ENCODE measurements at regions not wholly inside any gene's neighbourhood (a gene's known extent, or its start where the extent isn't known, plus 50 kb on each side); places are given as distances from the start of the nearest gene placed in this dataset.

- no peak for DNase-seq
- H3K4me3 ChIP-seq = no peak overlapping the region
- H3K4me1 ChIP-seq = no peaks in the 10 kb centered on the region
- intact Hi-C loops (cut with DNase I) = no loop called here
- no peaks in the 10 kb centered on the region for H3K27me3 ChIP-seq
- no peak overlapping the region for H3K27ac ChIP-seq
- WGBS, 2 donors = 72% methylated on average over 4 of the region's 4 CpGs; no CpG with 5 or more reads in 1 of the 2 donors
- no peaks in the 10 kb centered on the region for H3K9me3 ChIP-seq
- H3K36me3 ChIP-seq = no peaks in the 10 kb centered on the region
- TF ChIP-seq CTCF (IDR thresholded peaks at IDR 0.05) (no peak), POLR2A (IDR thresholded peaks at IDR 0.05) (no peak)
These were observed 699.4 kb upstream of the FAM174A start for GRCh38 chr5:99835791-99836190.

GRCh38 chr5:99827136-99827535 is 708.0 kb upstream of the FAM174A start:
- H3K9me3 ChIP-seq = no peaks in the 10 kb centered on the region
- no peak overlapping the region for H3K4me3 ChIP-seq
- no peaks in the 10 kb centered on the region for H3K4me1 ChIP-seq
- TF ChIP-seq POLR2A (IDR thresholded peaks at IDR 0.05) (no peak), CTCF (IDR thresholded peaks at IDR 0.05) (no peak)
- no peak overlapping the region for H3K27ac ChIP-seq
- intact Hi-C loops (cut with DNase I) = no loop called here
- H3K36me3 ChIP-seq = no peaks in the 10 kb centered on the region
- H3K27me3 ChIP-seq = no peaks in the 10 kb centered on the region
- WGBS, 2 donors = 73 to 87% methylated on average over 2 of the region's 2 CpGs
- DNase-seq = no peak

GRCh38 chr5:99817796-99818195 is 717.4 kb upstream of the FAM174A start:
- Histone ChIP-seq H3K4me3 (no peak overlapping the region), H3K4me1 (no peaks in the 10 kb centered on the region), H3K36me3 (no peaks in the 10 kb centered on the region), H3K27me3 (no peaks in the 10 kb centered on the region), H3K9me3 (no peaks in the 10 kb centered on the region), H3K27ac (no peak overlapping the region)
- DNase-seq = no peak
- WGBS, 2 donors = 84 to 90% methylated on average over 14 of the region's 17 CpGs
- no peak for TF ChIP-seq POLR2A (IDR thresholded peaks at IDR 0.05)
- no peak for TF ChIP-seq CTCF (IDR thresholded peaks at IDR 0.05)
- intact Hi-C loops (cut with DNase I) = no loop called here

GRCh38 chr5:99814321-99815063 is 720.7 kb upstream of the FAM174A start:
- 29 to 49% methylated on average over 3 of the region's 3 CpGs for WGBS, 2 donors
- Histone ChIP-seq H3K4me1 (no peaks in the 10 kb centered on the region), H3K36me3 (no peaks in the 10 kb centered on the region), H3K4me3 (no peak overlapping the region), H3K27me3 (no peaks in the 10 kb centered on the region), H3K27ac (no peak overlapping the region), H3K9me3 (no peaks in the 10 kb centered on the region)
- intact Hi-C loops (cut with DNase I) = no loop called here
- TF ChIP-seq POLR2A (IDR thresholded peaks at IDR 0.05) (no peak), CTCF (IDR thresholded peaks at IDR 0.05) (no peak)
- no peak for DNase-seq

GRCh38 chr5:99808657-99809230 is 726.4 kb upstream of the FAM174A start:
- Histone ChIP-seq H3K36me3 (no peaks in the 10 kb centered on the region), H3K27me3 (no peaks in the 10 kb centered on the region), H3K4me3 (no peak overlapping the region), H3K27ac (no peak overlapping the region), H3K9me3 (no peaks in the 10 kb centered on the region), H3K4me1 (no peaks in the 10 kb centered on the region)
- 49 to 51% methylated on average over 3 of the region's 3 CpGs for WGBS, 2 donors
- no peak for TF ChIP-seq CTCF (IDR thresholded peaks at IDR 0.05)
- intact Hi-C loops (cut with DNase I) = no loop called here
- DNase-seq = no peak

All from esophagus squamous epithelium (tissue), 5 donors.